Kidney tubule cell (primary cell): ENCODE measurements at regions not wholly inside any gene's neighbourhood (a gene's known extent, or its start where the extent isn't known, plus 50 kb on each side); places are given as distances from the start of the nearest gene placed in this dataset.

ENCODE experiments used
- DNase-seq: peaks from one replicate; pipeline ENCODE4 v3.0.0-alpha.2; 2018; ENCODE audit warnings: low spot score

GRCh38 chr7:18315241-18315640 is 180.3 kb upstream of the HDAC9 start:
- no peak for DNase-seq

DNA sequence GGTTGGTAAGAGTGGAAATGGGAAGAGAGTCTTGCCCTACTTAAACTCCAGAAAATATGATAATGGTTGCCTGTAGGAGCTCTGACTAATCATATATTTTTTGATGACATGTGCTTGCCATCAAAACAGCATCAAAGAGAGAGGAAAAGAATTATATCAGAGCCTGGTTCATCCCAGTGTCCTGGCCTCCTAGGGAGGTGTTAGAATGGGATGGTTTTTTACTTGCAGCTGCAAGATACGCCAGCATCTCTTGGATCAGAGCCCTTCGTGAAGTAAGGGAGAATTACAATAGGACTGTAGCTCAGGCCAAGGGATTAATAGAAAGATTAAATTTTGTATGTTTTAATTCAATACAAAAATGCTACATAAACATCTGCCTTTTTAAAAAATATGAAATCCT is 177.6 kb upstream of the HDAC9 start:
- DNase-seq = no peak

- no peak for DNase-seq
These were observed 175.1 kb upstream of the HDAC9 start for GRCh38 chr7:18320422-18320821.

DNA sequence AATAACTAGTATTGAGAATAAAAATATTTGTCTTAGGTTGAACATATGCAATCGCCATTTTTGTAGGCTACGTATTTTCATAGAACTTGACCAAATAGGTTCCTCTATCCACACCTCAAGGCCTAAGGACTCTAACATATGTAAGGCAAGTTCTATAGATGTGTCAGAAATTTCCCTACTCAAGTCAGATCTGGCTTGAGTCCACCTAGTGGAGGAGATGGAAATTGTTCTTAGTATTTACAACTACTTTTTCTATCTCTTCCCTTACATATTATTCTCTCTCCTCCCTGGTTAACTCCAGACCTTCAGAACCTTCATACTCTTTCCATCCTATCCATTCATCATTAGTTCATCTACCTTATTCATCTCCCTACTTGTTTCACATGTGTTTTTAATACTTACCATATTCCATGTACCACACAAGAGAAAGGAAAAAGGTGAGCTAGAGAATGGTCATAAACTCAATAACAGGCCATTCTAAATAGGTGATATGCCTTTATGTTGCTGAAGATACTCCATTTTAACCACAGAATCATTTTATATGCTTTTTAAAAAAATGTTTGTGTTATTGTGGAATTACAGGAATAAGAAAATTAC is 174.5 kb upstream of the HDAC9 start:
- DNase-seq = peak; percentile 42

GRCh38 chr7:18330548-18330947 is 165.0 kb upstream of the HDAC9 start:
- no peak for DNase-seq

DNA sequence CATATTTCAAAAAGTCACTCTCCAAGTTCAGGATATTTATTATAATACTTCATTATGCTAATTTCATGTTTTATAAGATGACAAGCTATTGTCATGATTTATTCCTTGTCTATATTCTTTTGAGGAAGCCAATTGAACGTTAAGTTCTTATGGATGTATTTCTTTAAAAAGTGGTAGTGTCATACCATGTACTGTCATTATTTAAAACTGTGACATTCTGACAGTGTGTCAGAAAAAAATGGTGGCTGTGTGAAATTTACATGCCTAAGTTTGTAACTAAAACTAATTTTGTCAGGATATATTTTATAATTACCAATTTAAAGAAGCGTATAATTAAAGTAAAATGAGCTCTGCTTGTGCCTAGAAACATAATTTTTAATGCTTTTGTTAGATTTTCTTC is 158.9 kb upstream of the HDAC9 start:
- DNase-seq = no peak

GRCh38 chr7:18337048-18337809 is 158.3 kb upstream of the HDAC9 start:
- no peak for DNase-seq

- no peak for DNase-seq
These were observed 156.5 kb upstream of the HDAC9 start for GRCh38 chr7:18338910-18339523.

DNA sequence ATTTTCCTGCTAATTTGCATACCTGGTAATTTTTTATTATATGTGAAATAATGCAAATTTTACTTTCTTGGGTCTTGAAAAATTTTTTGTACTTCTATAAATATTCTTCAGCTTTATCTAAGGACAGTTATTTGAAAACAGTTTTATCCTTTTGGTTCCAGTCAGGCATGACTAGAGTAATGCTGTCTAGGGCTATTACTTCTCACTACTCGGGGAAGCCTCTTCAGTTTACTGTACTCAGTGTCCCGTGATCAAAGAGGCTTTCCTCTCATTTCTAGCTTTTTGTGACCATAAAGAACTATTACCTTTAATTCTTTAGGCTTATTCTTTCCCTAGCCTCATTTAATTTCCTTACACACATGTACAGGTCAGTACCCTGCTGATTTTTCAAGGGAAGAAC is 153.8 kb upstream of the HDAC9 start:
- DNase-seq = no peak

DNA sequence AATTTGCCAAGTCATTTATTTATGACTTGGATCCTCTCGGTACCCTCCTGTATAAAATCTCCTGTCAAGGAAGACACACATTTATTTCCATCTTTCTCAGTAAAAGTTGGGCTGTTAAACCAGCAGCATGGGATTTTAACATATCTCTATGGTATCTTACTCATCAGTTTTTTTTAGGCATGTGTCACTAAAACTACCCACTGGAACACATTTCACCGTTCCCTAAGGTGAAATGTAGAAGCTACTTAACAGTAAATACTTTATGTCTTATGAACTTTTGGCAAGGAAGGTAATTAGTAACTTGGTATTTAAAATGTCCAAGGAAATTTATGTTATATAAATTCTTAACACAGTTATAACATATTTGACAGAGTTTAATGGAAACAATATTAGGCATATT is 152.5 kb upstream of the HDAC9 start:
- peak; percentile 50 for DNase-seq

GRCh38 chr7:18344536-18344935 is 151.0 kb upstream of the HDAC9 start:
- no peak for DNase-seq

GRCh38 chr7:18345641-18346234 is 149.8 kb upstream of the HDAC9 start:
- DNase-seq = peak; percentile 56

DNA sequence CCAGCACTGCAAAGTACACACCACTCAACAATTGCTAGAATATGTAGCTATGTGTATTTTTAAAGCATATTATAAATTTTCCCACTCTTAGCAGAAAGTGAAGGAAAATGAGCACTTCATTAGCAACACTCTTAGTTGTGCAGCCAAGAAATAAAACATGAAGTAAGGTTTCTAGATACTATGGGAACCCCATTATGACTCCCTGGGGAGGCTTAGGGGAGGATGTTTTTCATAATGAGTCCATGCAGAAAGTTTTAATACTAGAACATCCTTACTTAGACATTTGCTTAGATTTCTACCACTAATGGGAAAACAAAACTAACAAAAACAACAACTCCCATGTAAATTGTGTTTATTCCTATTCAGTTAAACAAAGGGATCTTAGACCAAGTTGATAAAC is 148.4 kb upstream of the HDAC9 start:
- no peak for DNase-seq

- no peak for DNase-seq
These were observed 144.9 kb upstream of the HDAC9 start for GRCh38 chr7:18350678-18351077.

- DNase-seq = peak; percentile 78
These were observed 143.0 kb upstream of the HDAC9 start for GRCh38 chr7:18352339-18353255.

- DNase-seq = no peak
These were observed 142.2 kb upstream of the HDAC9 start for GRCh38 chr7:18353339-18353738.

DNA sequence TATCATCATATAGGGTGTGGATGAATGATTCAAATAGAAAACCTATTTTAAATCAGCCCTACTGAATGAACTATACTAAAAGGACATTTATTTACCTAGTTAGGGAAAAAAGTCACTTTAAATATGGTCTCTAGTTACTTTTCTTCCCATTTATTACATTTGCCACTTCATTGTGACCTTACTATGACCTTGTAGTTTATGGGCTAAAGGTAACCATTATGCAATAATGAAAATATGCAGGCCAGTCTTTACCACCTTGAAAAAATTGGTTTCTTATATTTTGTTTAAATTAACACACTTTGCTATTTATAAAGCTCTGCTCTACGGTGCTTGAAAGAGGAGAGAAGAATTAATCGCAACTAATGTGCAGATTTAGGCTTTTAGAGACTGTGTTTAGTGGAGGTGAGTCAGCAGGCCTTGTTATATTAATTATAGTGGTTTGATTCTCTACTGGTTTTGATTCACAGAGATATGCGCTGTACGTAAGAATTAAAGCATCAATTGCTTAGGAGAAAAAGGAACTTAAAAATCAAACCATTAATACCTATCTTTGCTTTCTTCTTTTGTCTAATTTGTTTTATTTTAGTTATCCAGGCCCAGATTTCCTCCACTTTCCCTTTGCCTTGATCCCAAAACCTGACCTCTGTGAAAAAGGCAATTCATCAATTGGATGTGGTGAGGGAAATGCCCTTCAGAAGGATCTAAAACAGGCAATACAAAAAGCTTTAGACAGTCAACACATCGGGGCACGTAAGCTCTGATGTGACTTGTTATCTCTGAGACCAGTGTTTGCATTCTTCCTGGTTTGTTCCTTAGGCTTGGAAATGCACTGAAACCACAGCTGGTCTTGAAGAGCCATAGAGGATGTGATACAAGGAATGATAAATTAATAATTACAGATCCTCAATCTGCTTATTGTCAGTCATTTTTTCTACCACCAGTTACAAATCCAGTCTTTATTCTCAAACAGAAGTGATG is 141.2 kb upstream of the HDAC9 start:
- DNase-seq = no peak

- DNase-seq = peak; percentile 65
These were observed 139.3 kb upstream of the HDAC9 start for GRCh38 chr7:18356191-18356645.

DNA sequence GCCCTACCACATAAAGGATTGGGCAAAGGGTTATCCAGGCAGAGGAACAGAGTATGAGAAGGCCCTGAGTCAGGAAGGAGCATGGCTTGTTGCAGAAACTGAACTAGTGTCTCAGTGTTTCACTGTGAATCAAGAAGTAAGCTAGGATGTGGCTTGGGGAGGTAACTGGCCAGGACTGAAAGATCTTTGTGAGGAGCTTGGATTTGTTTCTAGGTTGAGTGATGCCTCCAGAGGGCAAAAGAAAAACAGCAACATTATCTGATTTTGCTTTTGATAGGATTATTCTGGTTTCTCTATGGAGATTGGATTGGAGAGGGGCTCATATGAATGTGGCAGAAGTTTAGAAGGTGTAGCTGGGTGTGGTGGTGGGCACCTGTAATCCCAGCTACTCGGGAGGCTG is 137.9 kb upstream of the HDAC9 start:
- DNase-seq = peak; percentile 45

GRCh38 chr7:18361756-18362155 is 133.8 kb upstream of the HDAC9 start:
- DNase-seq = peak; percentile 86
